CD14-positive monocyte (primary cell): ENCODE measurements at regions not wholly inside any gene's neighbourhood (a gene's known extent, or its start where the extent isn't known, plus 50 kb on each side); places are given as distances from the start of the nearest gene placed in this dataset.

ENCODE experiments used
- DNase-seq, 3 donors: peaks; one replicate each; pipeline ENCODE4 v3.0.0-alpha.2; 2011 to 2022
- H2AFZ ChIP-seq: 2 replicates; pipeline ENCODE4 v1.6.0; 2012; ENCODE audit warnings: mild to moderate bottlenecking, low read depth, low read length, inconsistent platforms; ENCODE audit not compliant: insufficient read depth, poor library complexity, severe bottlenecking
- H3K27ac ChIP-seq, 2 donors: 1 replicate in 1 of 2; 2 replicates in 1 of 2; pipeline ENCODE4 v1.5.1; 2012 to 2013; ENCODE audit warnings: low read length in 2 of 2, control low read depth in 1 of 2, inconsistent platforms in 1 of 2, low read depth in 1 of 2, mild to moderate bottlenecking in 1 of 2
- H3K27me3 ChIP-seq, 2 donors: one replicate each; pipeline versions ENCODE4 v1.6.0 to v1.6.1; 2011 to 2013; ENCODE audit warnings: low read length in 2 of 2; ENCODE audit not compliant: control insufficient read depth in 2 of 2, insufficient read depth in 2 of 2
- H3K36me3 ChIP-seq, 2 donors: replicated peaks in 1 of 2; 1 replicate in 1 of 2; 2 replicates in 1 of 2; pipeline versions ENCODE4 v1.5.1 to v1.6.1; 2012 to 2013; ENCODE audit warnings: low read length in 2 of 2, control low read depth in 1 of 2, inconsistent platforms in 1 of 2, mild to moderate bottlenecking in 1 of 2; ENCODE audit not compliant: insufficient read depth in 2 of 2, control insufficient read depth in 1 of 2
- H3K4me1 ChIP-seq, 2 donors: 1 replicate in 1 of 2; 2 replicates in 1 of 2; pipeline versions ENCODE4 v1.5.1 to v1.6.1; 2012 to 2013; ENCODE audit warnings: low read length in 2 of 2, control low read depth in 1 of 2, inconsistent platforms in 1 of 2, mild to moderate bottlenecking in 1 of 2, moderate library complexity in 1 of 2; ENCODE audit not compliant: insufficient read depth in 2 of 2, control insufficient read depth in 1 of 2
- H3K4me2 ChIP-seq: replicated peaks from 2 replicates; pipeline ENCODE3; 2012; ENCODE audit warnings: low read length, moderate library complexity, mild to moderate bottlenecking; ENCODE audit not compliant: poor library complexity, severe bottlenecking; ENCODE audit errors: extremely low read depth
- H3K4me3 ChIP-seq, 3 experiments: fragments of 200-600 bp in 1 of 3; sonication (generic) in 1 of 3; replicated peaks in 1 of 3; 1 replicate in 2 of 3; 2 replicates in 1 of 3; pipeline ENCODE4 v1.5.1; 2011 to 2013; ENCODE audit warnings: low read length in 3 of 3, mild to moderate bottlenecking in 3 of 3, control low read depth in 2 of 3, low read depth in 2 of 3, inconsistent platforms in 1 of 3, moderate library complexity in 1 of 3
- H3K79me2 ChIP-seq: 2 replicates; pipeline ENCODE4 v1.6.0; 2012; ENCODE audit warnings: mild to moderate bottlenecking, control low read depth, inconsistent platforms, low read length, moderate library complexity; ENCODE audit not compliant: insufficient read depth
- H3K9ac ChIP-seq: 2 replicates; pipeline ENCODE4 v1.6.0; 2017; ENCODE audit warnings: low read length, mild to moderate bottlenecking; ENCODE audit not compliant: insufficient read depth, poor library complexity, severe bottlenecking
- H3K9me3 ChIP-seq, 2 donors: replicated peaks in 1 of 2; 1 replicate in 1 of 2; 2 replicates in 1 of 2; pipeline versions ENCODE4 v1.5.1 to v1.6.1; 2012 to 2013; ENCODE audit warnings: low read length in 2 of 2, control low read depth in 1 of 2; ENCODE audit not compliant: control insufficient read depth in 1 of 2, insufficient read depth in 1 of 2
- H4K20me1 ChIP-seq: 2 replicates; pipeline ENCODE4 v1.6.0; 2012; ENCODE audit warnings: mild to moderate bottlenecking, low read length, control low read depth, moderate library complexity; ENCODE audit not compliant: insufficient read depth
- H3K27ac Mint-ChIP-seq, 7 donors: one replicate each; pipeline ENCODE4 v1.8.0; 2020; ENCODE audit warnings: mild to moderate bottlenecking in 7 of 7, mixed read lengths in 7 of 7, moderate library complexity in 6 of 7, inconsistent platforms in 2 of 7
- H3K27me3 Mint-ChIP-seq, 3 donors: one replicate each; pipeline ENCODE4 v1.8.0; 2021 to 2022; ENCODE audit warnings: low read depth in 3 of 3, mild to moderate bottlenecking in 3 of 3, mixed read lengths in 3 of 3, moderate library complexity in 3 of 3, inconsistent platforms in 1 of 3
- H3K36me3 Mint-ChIP-seq, 2 donors: one replicate each; pipeline ENCODE4 v1.8.0; 2020; ENCODE audit warnings: mixed read lengths in 2 of 2, inconsistent platforms in 1 of 2, mild to moderate bottlenecking in 1 of 2
- H3K4me1 Mint-ChIP-seq: one replicate; pipeline ENCODE4 v1.8.0; 2020; ENCODE audit warnings: mild to moderate bottlenecking, mixed read lengths
- H3K4me3 Mint-ChIP-seq, 2 donors: one replicate each; pipeline ENCODE4 v1.8.0; 2020; ENCODE audit warnings: mild to moderate bottlenecking in 2 of 2, mixed read lengths in 2 of 2, moderate library complexity in 1 of 2
- H3K9me3 Mint-ChIP-seq, 7 donors: one replicate each; pipeline ENCODE4 v1.8.0; 2020 to 2022; ENCODE audit warnings: mixed read lengths in 7 of 7, mild to moderate bottlenecking in 6 of 7, moderate library complexity in 6 of 7, inconsistent platforms in 2 of 7
- WGBS: methylation state at CpG from one replicate; pipeline ENCODE4 v1.1.5; 2013; ENCODE audit warnings: missing lambda C conversion rate; ENCODE audit not compliant: insufficient coverage; 5-methylcytosine and 5-hydroxymethylcytosine counted together
- intact Hi-C, 2 donors: fragments of 100-400 bp; cut with micrococcal nuclease; formaldehyde crosslinking; loops; one replicate each; pipeline versions ENCODE4 v1.15.0 to v1.15.1; 2023
- TF ChIP-seq, protein P1 (sequence below): fragments of 200-600 bp; IDR thresholded peaks from one replicate; pipeline ENCODE4 v1.8.0; 2022; ENCODE audit warnings: antibody characterized with exemption, mild to moderate bottlenecking

DNA sequence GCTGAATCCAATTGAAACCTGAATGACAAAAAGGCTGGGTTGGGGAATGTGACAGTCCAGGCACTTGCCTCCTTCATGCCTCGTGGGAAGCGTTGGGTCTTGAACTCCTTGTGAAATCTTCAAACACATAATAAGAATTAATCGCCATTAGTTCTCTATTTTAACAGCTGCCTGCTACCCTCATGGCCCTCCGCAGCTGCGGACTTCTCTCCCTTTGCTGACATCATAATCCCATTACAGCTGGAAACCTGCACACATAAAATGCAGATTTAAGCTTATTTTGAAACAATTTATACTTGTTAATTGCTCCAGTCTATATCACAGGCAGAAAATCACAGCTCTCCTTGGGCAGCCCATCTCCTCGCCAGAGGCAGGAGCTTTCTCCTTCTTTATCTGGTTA is 403.0 kb upstream of the MKI67 start:
- no peak for DNase-seq
- H3K9me3 ChIP-seq, result no peaks in the 10 kb centered on the region
- Mint-ChIP-seq H3K27me3 (peaks cover 1 to 10% (median 3%) of the 10 kb centered on the region in 3 donors), H3K4me1 (no peaks in the 10 kb centered on the region), H3K9me3 (no peaks in the 10 kb centered on the region), H3K4me3 (no peak overlapping the region), H3K27ac (no peak overlapping the region), H3K36me3 (no peaks in the 10 kb centered on the region)
- WGBS, result 100% methylated on average over 4 of the region's 6 CpGs
- TF ChIP-seq, protein P1, sequence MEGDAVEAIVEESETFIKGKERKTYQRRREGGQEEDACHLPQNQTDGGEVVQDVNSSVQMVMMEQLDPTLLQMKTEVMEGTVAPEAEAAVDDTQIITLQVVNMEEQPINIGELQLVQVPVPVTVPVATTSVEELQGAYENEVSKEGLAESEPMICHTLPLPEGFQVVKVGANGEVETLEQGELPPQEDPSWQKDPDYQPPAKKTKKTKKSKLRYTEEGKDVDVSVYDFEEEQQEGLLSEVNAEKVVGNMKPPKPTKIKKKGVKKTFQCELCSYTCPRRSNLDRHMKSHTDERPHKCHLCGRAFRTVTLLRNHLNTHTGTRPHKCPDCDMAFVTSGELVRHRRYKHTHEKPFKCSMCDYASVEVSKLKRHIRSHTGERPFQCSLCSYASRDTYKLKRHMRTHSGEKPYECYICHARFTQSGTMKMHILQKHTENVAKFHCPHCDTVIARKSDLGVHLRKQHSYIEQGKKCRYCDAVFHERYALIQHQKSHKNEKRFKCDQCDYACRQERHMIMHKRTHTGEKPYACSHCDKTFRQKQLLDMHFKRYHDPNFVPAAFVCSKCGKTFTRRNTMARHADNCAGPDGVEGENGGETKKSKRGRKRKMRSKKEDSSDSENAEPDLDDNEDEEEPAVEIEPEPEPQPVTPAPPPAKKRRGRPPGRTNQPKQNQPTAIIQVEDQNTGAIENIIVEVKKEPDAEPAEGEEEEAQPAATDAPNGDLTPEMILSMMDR, result no peak
- H3K9ac ChIP-seq, result no peak overlapping the region
- H2AFZ ChIP-seq, result no peak overlapping the region
- no peaks in the 10 kb centered on the region for H3K27me3 ChIP-seq
- H3K36me3 ChIP-seq, result no peaks in the 10 kb centered on the region
- no peaks in the 10 kb centered on the region for H3K4me1 ChIP-seq
- H3K4me2 ChIP-seq, result no peak overlapping the region
- intact Hi-C loops, result no loop called here
- H4K20me1 ChIP-seq, result no peaks in the 10 kb centered on the region
- H3K27ac ChIP-seq, result no peak overlapping the region
- no peak overlapping the region for H3K4me3 ChIP-seq
- no peaks in the 10 kb centered on the region for H3K79me2 ChIP-seq

DNA sequence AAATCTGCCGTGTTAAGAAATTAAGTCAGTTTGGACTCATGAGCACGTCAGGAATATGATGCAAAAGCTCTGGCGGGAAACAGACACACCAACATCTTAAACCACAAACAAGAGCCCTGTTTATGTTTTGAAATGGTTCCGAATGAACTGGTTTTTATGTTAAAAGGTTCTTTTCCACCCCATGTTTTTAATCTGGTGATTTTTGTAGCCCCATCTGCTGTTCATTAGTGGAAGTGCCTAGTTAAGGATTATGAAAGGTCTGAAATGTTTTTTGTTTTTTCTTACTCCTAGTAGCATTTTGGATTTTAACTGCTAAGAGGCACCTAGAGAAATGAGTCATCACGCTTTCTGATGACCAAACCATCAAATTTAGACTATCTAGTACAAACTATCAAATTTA is 404.1 kb upstream of the MKI67 start:
- H3K27me3 Mint-ChIP-seq, result peaks cover 3 to 19% (median 4%) of the 10 kb centered on the region in 3 donors
- no peaks in the 10 kb centered on the region for H3K4me1 Mint-ChIP-seq
- H3K4me1 ChIP-seq, result no peaks in the 10 kb centered on the region
- no peaks in the 10 kb centered on the region for H3K36me3 Mint-ChIP-seq
- no peaks in the 10 kb centered on the region for H3K9me3 Mint-ChIP-seq
- no peaks in the 10 kb centered on the region for H3K27me3 ChIP-seq
- no peak overlapping the region for H3K9ac ChIP-seq
- no peak overlapping the region for H2AFZ ChIP-seq
- H4K20me1 ChIP-seq, result no peaks in the 10 kb centered on the region
- no peaks in the 10 kb centered on the region for H3K9me3 ChIP-seq
- no CpG with 5 or more reads among the region's 5 CpGs for WGBS
- H3K4me2 ChIP-seq, result no peak overlapping the region
- H3K4me3 ChIP-seq, result no peak overlapping the region
- intact Hi-C loops, result no loop called here
- no peak overlapping the region for H3K4me3 Mint-ChIP-seq
- H3K79me2 ChIP-seq, result no peaks in the 10 kb centered on the region
- TF ChIP-seq, protein P1, result peak; percentile 18
- H3K36me3 ChIP-seq, result no peaks in the 10 kb centered on the region
- H3K27ac Mint-ChIP-seq, result no peak overlapping the region
- H3K27ac ChIP-seq, result no peak overlapping the region
- DNase-seq, result no peak
